ENCODE measurements at regions not wholly inside any gene's neighbourhood (a gene's known extent, or its start where the extent isn't known, plus 50 kb on each side); places are given as distances from the start of the nearest gene placed in this dataset.

DNA sequence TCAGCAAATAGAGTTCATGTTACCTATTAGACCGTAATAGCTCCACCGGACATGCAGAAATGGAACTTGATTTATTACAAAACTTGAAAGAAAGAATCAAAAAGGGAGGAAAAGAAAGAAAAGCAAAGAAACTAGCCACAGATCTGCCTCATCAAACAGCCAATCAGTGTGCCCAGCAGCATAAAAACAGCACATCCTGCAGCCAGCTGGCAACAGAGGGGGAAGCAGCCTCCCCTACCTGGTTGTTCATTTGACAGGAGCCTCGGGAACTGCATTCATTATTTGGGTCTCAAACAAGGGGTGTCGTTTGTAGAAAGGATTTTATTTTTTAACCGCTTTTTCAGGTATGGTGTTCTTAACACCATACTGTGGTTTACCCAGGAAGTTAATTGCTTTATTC lies 181.5 kb upstream of the TOPAZ1 start:
- Mint-ChIP-seq H3K4me1 (peaks cover 24% of the 10 kb centered on the region), H3K27ac (no peak overlapping the region), H3K9me3 (no peaks in the 10 kb centered on the region), H3K27me3 (ENCODE audit: low read depth) (peaks cover 65% of the 10 kb centered on the region), H3K4me3 (no peak overlapping the region), H3K36me3 (ENCODE audit: low read depth) (no peaks in the 10 kb centered on the region)
- TF ChIP-seq, protein P1, sequence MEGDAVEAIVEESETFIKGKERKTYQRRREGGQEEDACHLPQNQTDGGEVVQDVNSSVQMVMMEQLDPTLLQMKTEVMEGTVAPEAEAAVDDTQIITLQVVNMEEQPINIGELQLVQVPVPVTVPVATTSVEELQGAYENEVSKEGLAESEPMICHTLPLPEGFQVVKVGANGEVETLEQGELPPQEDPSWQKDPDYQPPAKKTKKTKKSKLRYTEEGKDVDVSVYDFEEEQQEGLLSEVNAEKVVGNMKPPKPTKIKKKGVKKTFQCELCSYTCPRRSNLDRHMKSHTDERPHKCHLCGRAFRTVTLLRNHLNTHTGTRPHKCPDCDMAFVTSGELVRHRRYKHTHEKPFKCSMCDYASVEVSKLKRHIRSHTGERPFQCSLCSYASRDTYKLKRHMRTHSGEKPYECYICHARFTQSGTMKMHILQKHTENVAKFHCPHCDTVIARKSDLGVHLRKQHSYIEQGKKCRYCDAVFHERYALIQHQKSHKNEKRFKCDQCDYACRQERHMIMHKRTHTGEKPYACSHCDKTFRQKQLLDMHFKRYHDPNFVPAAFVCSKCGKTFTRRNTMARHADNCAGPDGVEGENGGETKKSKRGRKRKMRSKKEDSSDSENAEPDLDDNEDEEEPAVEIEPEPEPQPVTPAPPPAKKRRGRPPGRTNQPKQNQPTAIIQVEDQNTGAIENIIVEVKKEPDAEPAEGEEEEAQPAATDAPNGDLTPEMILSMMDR (IDR thresholded peaks at IDR 0.05; ENCODE audit: unreplicated experiment in 3 of 3) = no peak

DNA sequence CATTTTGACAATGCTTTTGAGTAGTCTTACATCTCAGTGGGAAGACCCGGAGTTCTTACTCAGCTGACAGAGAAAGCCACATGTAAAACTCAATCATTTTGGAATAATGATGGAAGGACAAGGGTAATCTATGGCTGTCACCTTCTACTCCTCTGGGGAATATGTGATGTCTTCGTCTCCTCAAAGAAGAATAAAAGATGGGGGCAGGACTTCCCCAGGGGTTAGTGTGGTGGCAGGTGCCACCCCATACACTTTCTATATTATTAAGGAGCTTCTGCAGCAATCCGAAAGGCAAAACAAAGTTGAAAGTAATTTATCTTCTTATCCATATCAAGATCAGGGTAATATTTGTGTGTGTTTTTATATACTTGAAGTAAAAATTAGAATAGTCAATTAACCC lies 180.4 kb upstream of the TOPAZ1 start:
- TF ChIP-seq, protein P1 (IDR thresholded peaks at IDR 0.05; ENCODE audit: unreplicated experiment in 3 of 3) = no peak
- Mint-ChIP-seq H3K36me3 (ENCODE audit: low read depth) (no peaks in the 10 kb centered on the region), H3K27ac (no peak overlapping the region), H3K4me3 (no peak overlapping the region), H3K9me3 (no peaks in the 10 kb centered on the region), H3K4me1 (peaks cover 28% of the 10 kb centered on the region), H3K27me3 (ENCODE audit: low read depth) (peaks cover 62% of the 10 kb centered on the region)

DNA sequence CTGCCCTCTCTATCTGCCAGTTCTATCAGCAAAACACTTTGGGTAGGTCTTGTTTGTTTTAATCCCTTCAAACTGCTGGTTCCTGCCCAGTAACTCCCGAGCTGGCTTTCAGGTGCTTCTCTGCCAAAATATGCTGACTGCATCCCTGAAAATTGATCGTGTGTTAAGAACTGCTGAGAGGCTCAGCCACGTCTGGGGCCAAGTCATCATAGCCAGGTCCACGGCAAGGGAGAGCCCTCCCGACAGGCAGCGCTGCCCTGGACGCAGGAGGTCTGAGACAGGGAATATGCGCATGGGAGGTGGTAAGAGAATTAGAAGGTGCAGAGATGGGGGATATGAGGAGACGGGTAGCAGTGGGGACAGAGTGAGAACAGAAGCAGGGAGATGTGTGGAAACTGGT lies 179.7 kb upstream of the TOPAZ1 start:
- Mint-ChIP-seq H3K36me3 (ENCODE audit: low read depth) (no peaks in the 10 kb centered on the region), H3K4me3 (no peak overlapping the region), H3K27me3 (ENCODE audit: low read depth) (peaks cover 59% of the 10 kb centered on the region), H3K9me3 (no peaks in the 10 kb centered on the region), H3K27ac (no peak overlapping the region), H3K4me1 (peaks cover 24% of the 10 kb centered on the region)
- TF ChIP-seq, protein P1 (IDR thresholded peaks at IDR 0.05; ENCODE audit: unreplicated experiment in 3 of 3) = no peak

DNA sequence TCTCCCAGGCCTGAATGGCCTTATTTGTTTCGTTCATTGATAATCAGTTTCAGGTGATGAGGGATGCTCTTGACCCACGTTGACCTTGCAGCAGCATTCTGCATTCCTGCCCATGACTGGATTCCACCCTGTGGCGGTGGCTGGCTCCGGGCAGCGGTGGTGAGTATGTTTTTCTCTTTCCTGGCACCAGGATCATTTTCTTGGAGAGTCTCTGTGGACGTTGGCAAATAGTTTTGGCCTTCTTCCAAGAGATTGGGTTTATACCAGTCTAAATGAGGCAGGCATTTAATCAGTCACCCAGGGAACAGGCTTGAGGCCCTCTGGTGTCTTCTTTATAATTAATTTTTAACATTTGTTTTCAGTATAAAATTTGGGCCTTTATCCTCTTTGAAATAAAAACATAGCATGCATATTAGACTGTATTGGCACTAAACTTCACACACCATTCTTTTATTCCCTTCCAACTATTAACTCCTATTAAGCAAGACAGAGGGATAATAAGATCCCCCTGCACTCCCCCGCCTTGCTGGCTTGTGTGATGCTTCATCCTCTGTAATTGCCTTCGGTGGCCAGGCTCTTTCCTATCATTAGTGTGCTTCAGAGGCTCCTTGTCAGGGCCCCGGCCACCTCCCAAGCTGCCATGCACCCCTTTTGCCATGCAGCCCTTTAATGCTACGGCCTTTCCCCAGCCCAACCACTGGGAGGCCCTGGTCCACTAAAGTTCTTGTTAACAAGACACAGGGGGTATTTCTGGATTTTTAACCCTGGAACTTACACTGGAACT lies 176.2 kb upstream of the TOPAZ1 start:
- Mint-ChIP-seq H3K9me3 (no peaks in the 10 kb centered on the region), H3K27me3 (ENCODE audit: low read depth) (peaks cover 33% of the 10 kb centered on the region), H3K4me3 (no peak overlapping the region), H3K4me1 (peaks cover 12% of the 10 kb centered on the region), H3K36me3 (ENCODE audit: low read depth) (no peaks in the 10 kb centered on the region), H3K27ac (peak overlapping the region in 1 of 3 experiments; percentile 49)
- TF ChIP-seq, protein P1 (IDR thresholded peaks at IDR 0.05; ENCODE audit: unreplicated experiment in 3 of 3) = no peak

DNA sequence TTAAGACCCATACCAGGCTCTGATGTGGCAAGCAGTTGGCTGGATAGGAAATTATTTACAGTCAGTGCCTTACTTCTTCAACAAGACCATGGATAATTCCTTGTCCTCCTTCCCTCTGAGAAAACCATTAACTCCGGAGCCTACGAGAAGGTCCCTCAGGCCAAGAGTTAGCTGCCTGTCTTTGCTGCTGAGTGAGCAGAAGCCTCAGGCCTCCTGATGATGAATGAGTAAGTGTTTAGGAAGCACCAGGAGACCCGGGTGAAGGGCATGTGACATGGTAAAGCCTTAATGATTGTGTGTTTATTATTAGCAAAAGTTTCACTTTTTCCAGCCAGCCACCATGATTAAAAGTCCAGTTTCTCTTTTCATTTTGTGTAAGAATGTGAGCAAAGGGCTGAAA lies 174.9 kb upstream of the TOPAZ1 start:
- Mint-ChIP-seq H3K27ac (no peak overlapping the region), H3K36me3 (ENCODE audit: low read depth) (no peaks in the 10 kb centered on the region), H3K9me3 (no peaks in the 10 kb centered on the region), H3K4me1 (peaks cover 12% of the 10 kb centered on the region), H3K27me3 (ENCODE audit: low read depth) (peaks cover 30% of the 10 kb centered on the region), H3K4me3 (no peak overlapping the region)
- TF ChIP-seq, protein P1 (IDR thresholded peaks at IDR 0.05; ENCODE audit: unreplicated experiment in 3 of 3) = no peak

DNA sequence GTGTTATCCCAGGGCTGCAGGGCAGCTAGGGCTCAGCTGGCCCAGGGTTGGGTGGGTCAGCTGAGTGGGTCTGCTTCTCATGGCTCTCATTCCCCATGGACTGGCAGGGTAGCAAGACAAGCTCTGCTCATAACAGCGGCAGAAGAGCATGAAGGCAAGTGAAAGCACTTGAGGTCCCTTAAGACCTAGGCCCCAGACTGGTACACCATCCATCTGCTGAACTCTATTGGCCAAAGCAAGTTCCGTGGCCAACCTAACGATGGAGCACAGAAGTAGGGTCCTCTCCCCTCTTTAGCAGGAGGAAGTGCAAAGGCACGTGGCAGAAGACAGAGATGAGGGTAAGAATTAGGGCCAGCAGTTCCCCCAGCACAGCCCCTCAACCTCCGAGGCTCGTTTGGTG lies 174.3 kb upstream of the TOPAZ1 start:
- H3K4me3 Mint-ChIP-seq = no peak overlapping the region
- TF ChIP-seq, protein P1 (IDR thresholded peaks at IDR 0.05; ENCODE audit: unreplicated experiment in 3 of 3) = no peak
- peaks cover 24% of the 10 kb centered on the region for H3K27me3 Mint-ChIP-seq (ENCODE audit: low read depth)
- no peak overlapping the region for H3K27ac Mint-ChIP-seq
- H3K36me3 Mint-ChIP-seq (ENCODE audit: low read depth) = no peaks in the 10 kb centered on the region
- H3K4me1 Mint-ChIP-seq = peaks cover 8% of the 10 kb centered on the region
- H3K9me3 Mint-ChIP-seq = no peaks in the 10 kb centered on the region
